Omental fat pad (tissue), 3 donors: ENCODE measurements at regions not wholly inside any gene's neighbourhood (a gene's known extent, or its start where the extent isn't known, plus 50 kb on each side); places are given as distances from the start of the nearest gene placed in this dataset.

Experiments used
- ATAC-seq: fragments of 150-250 bp; one replicate; pipeline ENCODE4 v1.9.1; 2016; ENCODE audit warnings: mild to moderate bottlenecking, moderate library complexity; ENCODE audit not compliant: low FRiP score
- DNase-seq: peaks from one replicate; pipeline ENCODE4 v3.0.0-alpha.2; 2019; ENCODE audit warnings: low spot score
- CTCF ChIP-seq, 3 donors: fragments of 450-650 bp; IDR thresholded peaks; one replicate each; pipeline ENCODE4 v1.5.1; 2016 to 2017; ENCODE audit warnings: antibody characterized with exemption in 3 of 3, mild to moderate bottlenecking in 3 of 3, moderate library complexity in 2 of 3

- no peak for DNase-seq
- no peak for TF ChIP-seq CTCF (IDR thresholded peaks at IDR 0.05)
- no peak for ATAC-seq
Measured at GRCh38 chr15:95492388-95493070, 838.0 kb upstream of the NR2F2 start.

- DNase-seq (no peak), ATAC-seq (no peak)
- TF ChIP-seq CTCF (IDR thresholded peaks at IDR 0.05): no peak
Measured at GRCh38 chr15:95494971-95495541, 835.4 kb upstream of the NR2F2 start.

- no peak for TF ChIP-seq CTCF (IDR thresholded peaks at IDR 0.05)
- DNase-seq (no peak), ATAC-seq (no peak)
Measured at GRCh38 chr15:95497634-95498033, 832.9 kb upstream of the NR2F2 start.

GRCh38 chr15:95498961-95499360 lies 831.5 kb upstream of the NR2F2 start:
- no peak for ATAC-seq
- DNase-seq: no peak
- no peak for TF ChIP-seq CTCF (IDR thresholded peaks at IDR 0.05)

GRCh38 chr15:95499397-95499796 lies 831.1 kb upstream of the NR2F2 start:
- DNase-seq (no peak), ATAC-seq (no peak)
- no peak for TF ChIP-seq CTCF (IDR thresholded peaks at IDR 0.05)

GRCh38 chr15:95501865-95502264 lies 828.6 kb upstream of the NR2F2 start:
- no peak for TF ChIP-seq CTCF (IDR thresholded peaks at IDR 0.05)
- ATAC-seq: no peak
- no peak for DNase-seq

- DNase-seq (no peak), ATAC-seq (no peak)
- TF ChIP-seq CTCF (IDR thresholded peaks at IDR 0.05): no peak
Measured at GRCh38 chr15:95503107-95503506, 827.4 kb upstream of the NR2F2 start.
